ENCODE measurements at regions not wholly inside any gene's neighbourhood (a gene's known extent, or its start where the extent isn't known, plus 50 kb on each side); places are given as distances from the start of the nearest gene placed in this dataset.

GRCh38 chr9:38132956-38133355, 63.9 kb upstream of the SHB start:
- TF ChIP-seq CTCF (conservative IDR thresholded peaks at IDR 0.05 in 1 of 2, IDR thresholded peaks at IDR 0.05 in 1 of 2; ENCODE audit: low read depth in 1 of 2, low read length in 2 of 2) (no peak), EZH2 (IDR thresholded peaks at IDR 0.05; ENCODE audit: low read length, missing control alignments) (no peak)
